ENCODE measurements at regions not wholly inside any gene's neighbourhood (a gene's known extent, or its start where the extent isn't known, plus 50 kb on each side); places are given as distances from the start of the nearest gene placed in this dataset.
"Not testable (repeated sequence)": the region's sequence is repeated elsewhere in the genome, so short reads cannot be mapped to it uniquely, and the experiment has no call there.

DNA sequence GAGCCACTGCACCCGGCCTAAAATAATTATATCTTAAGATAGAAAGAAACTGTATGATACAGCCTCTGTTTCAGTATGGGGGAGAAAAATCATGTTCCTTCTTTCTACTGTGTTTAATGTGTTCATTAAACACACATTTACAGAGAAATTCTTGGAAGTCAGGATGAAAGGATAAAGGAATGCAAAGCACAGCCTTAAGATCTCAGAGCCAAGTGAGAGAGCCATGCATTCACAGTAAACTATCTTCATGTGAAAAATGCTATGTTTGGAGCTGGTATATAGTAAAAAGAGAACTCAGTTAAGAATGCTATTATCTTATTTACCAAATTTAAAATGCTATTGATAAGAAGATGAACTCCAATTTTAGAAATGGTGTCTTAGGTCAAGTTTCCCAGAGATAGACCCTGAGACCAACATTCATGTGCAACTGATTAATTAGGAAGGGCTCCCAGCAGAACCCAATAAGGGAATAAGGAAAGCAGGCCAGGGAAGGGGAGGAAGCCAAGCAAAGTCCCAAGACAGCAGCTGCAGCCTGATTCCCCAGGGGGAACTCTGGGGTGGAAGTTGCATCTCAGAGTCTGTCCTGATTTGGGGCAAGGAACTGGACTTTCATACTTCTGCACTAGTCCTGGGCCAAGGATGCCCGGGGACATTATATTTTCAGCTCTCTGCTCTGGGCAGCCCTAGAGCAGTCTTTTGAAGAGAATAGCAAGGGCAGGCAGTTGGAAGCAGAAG lies 130.0 kb upstream of the ZNF648 start:
- no peak for DNase-seq

GRCh38 chr1:182189535-182190066 lies 128.1 kb upstream of the ZNF648 start:
- no peak for DNase-seq

- no peak for DNase-seq
Observed at GRCh38 chr1:182186757-182187146, 125.2 kb upstream of the ZNF648 start.

- DNase-seq: no peak
Observed at GRCh38 chr1:182185842-182186756, 124.6 kb upstream of the ZNF648 start.

DNA sequence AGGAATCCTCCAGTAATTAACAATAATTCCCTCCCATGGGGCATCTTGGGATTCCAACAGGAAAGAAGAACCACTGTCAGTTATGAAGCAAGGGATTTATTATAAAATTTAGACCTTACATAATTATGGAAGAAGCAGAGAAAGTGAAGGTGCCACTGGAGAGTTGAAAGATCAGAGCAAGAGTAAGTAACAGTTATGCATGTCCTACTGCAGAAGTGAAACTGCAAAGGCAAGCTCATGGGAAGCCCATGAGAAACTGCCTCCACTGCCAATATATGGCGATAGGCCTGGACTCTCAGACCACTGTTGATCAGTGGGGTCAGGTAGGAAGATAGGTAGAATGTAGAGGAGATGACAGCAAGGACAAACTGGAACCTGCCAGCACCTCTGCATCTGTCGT lies 123.6 kb upstream of the ZNF648 start:
- DNase-seq: no peak

GRCh38 chr1:182183606-182184005 lies 122.1 kb upstream of the ZNF648 start:
- DNase-seq: no peak

DNA sequence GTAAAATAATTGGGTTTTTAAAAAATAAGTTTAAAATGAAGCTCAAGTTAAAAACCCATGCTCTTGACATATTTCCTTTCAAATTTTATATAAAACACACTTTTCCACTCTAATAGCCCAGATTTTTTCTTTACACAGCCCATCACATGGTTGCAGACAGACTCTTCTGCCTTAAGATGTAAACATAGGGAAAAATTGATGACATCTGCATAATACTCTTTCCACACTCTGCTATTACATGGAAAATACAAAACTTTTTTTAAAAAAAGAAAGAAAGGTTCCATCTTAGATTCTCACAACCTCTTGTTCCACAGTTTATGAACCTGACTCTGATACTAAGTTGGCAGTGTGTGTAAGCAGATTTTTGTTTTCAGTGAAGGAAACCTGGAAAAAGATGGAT lies 120.8 kb upstream of the ZNF648 start:
- no peak for DNase-seq

DNA sequence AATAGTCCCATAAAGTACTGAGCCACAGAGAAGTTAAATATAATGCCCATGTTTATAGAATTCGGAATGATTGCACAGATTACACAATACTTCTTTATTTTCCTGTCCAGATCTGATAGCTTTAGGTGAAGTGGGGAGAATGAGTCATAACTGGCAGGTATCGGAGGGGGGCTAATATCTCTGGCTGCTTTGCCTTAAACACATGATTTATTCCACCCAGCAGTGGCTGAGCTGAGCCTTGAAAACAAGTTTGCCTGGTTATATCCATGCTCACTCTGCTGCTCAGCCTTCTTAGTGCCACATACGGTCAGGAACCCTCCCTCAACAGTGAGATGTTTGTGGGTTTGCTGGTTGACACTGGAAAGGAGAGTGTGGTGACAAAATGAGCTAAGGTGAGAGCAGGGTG lies 119.7 kb upstream of the ZNF648 start:
- DNase-seq: no peak

DNA sequence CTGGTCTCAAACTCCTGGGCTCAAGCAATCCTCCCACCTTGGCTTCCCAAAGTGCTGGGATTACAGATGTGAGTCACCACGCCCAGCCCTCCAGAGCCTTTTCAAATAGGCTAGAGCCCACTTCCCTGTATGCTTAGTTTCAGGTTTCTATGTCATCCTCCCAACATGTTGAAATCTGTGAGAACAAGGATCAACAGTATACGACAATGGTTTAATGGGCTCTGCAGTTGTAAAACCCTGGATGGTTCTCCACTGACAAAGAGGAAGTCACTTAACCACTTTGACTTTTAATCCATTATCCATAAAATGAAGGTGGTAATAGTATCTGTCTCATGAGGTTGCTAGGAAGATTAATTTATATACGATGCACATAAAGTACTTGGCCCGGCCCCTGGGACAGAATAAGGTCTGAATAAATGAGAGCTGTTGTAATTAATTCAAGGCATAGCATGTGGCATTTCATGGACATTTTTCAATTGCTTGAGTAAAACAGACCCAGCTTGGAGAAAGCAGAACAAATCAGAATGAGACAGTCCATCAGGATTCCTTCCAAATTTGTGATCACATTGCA lies 113.9 kb upstream of the ZNF648 start:
- no peak for DNase-seq

GRCh38 chr1:182174513-182174855 lies 113.0 kb upstream of the ZNF648 start:
- no peak for DNase-seq

- no peak for DNase-seq
Observed at GRCh38 chr1:182173808-182174512, 112.4 kb upstream of the ZNF648 start.

- no peak for DNase-seq
Observed at GRCh38 chr1:182172699-182173098, 111.2 kb upstream of the ZNF648 start.

GRCh38 chr1:182170891-182171461 lies 109.5 kb upstream of the ZNF648 start:
- no peak for DNase-seq

DNA sequence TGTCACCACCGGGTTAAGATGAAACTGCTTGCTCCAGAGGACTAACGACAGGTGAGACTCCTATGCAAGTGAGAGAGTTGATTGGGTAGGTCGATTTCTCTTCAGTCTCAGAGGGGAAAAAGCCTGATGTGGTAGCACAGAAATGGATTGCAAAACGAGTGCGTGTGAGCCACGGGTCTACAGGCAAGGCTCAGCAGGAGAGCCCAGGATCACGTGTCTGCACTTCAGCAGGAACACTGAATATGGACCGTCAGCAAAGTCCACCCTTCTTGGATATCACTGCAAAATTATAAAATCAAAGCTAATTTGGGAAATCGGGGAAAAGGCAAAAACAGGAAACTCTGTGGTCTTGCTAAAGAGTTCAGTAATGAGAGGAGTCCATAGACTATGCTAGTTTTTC lies 107.7 kb upstream of the ZNF648 start:
- no peak for DNase-seq

DNA sequence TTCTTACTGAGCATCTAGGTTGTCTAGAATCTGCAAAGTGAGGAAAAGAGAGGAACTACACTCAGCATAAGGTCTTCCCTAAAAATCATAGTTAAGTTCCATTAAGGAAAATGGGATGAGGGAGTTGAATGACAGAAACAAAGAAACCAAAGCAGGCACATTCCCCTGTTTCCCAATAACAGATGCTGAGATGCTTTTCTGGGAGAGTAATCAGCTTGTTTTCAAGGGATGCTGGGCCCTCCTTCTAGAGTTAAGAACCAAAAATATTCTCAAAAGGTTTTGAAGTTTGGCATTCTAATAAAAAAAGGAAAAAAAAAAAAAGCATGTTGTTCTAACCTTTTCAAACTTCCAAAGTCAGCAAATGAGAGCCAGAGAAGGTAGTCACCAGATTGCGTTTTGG lies 105.2 kb upstream of the ZNF648 start:
- DNase-seq: no peak

DNA sequence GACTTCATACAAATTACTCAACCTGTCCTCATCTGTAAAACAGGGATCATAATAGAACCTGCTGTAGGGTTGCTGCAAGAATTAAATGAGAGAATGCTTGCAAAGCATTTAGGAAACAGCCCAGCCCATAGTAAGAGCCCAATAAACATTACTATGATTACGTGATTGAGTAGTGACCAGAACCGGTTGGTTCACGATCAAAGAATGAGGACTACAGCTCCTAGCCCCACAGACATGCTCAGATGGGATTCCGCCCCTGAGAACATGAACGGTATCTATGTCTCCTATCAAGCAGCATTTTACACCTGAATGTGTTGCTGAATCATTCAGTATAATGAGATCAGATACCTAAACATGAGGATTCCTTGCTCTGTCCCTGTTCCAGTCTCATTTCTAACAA lies 104.8 kb upstream of the ZNF648 start:
- DNase-seq: no peak

- DNase-seq: no peak
Observed at GRCh38 chr1:182164273-182164672, 102.8 kb upstream of the ZNF648 start.

DNA sequence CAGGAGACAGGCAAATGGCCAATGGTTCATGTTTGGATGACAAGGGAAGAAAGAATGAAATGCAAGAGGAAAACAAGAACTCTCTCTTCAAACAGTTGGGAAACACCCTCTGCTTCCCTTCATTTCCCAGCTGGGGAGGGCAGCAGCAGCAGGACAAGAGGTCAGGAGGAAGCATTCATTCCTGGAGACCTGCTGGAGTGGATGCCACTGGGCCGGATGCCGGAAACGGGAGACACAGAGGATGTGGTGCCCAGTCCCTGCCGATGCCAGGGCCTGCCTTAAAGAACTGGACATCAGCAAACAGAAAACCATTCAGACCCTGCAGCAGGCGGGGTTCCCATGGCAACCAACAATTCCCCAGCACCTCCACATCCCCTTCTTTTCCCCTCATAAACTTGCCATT lies 102.3 kb upstream of the ZNF648 start:
- DNase-seq: no peak

GRCh38 chr1:182159443-182159842 lies 97.9 kb upstream of the ZNF648 start:
- DNase-seq: no peak

DNA sequence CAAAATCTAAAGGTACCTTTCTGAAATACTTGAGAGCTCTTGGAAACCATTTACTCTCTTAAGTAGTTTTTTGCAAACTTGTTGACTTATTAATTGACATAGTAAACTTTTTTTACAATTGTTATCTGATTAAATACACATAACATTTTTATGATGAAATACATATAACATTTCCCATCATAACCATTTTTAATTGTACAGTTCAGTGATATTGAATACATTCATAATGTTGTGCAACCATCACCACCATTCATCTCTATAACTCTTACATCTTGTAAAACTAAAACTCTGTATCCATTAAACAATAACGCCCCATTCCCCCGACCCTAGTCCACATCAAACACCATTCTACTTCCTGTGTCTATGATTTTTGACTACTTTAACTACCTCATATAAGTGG lies 95.7 kb upstream of the ZNF648 start:
- no peak for DNase-seq

GRCh38 chr1:182154425-182154824 lies 92.9 kb upstream of the ZNF648 start:
- DNase-seq: not testable (repeated sequence)

GRCh38 chr1:182149411-182149965 lies 88.0 kb upstream of the ZNF648 start:
- no peak for DNase-seq

Measured in 8988T (cell line).